ENCODE measurements at regions not wholly inside any gene's neighbourhood (a gene's known extent, or its start where the extent isn't known, plus 50 kb on each side); places are given as distances from the start of the nearest gene placed in this dataset.

DNA sequence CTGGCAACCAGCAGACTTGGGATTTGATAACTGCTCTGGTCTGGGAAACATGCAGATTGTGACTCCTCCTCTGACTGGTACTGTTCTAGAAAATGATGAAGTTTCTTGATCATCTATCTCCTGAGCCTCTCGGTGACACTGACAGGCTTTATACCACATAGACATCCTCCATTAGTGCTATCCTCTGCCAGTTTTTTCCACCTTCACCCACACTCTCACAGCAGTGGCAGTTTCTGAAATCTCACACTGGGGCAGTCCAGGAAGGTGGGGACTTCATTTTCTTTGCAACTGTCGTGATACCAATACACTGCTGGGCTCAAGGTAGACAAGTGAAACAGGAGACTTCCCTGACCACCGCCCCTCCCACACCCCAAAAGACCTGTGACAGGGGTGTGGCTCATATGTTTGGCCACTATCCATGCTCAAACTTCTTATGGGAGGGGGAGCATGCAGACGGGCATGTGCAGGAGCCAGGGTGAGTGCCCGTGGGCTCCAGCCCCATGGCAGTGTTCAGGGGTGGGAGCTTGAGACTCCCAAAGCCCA lies 66.3 kb upstream of the RMDN2 start:
- no peak for DNase-seq
- H3K4me1 ChIP-seq: peaks cover 36% of the 10 kb centered on the region
- no peaks in the 10 kb centered on the region for H3K9me3 ChIP-seq
- no peak overlapping the region for H3K4me3 ChIP-seq (ENCODE audit: low read depth, low read length)
- no peaks in the 10 kb centered on the region for H3K27me3 ChIP-seq
- no peak for TF ChIP-seq CTCF (IDR thresholded peaks at IDR 0.05; ENCODE audit: low read depth, low read length)
- H3K36me3 ChIP-seq: no peaks in the 10 kb centered on the region

- Histone ChIP-seq H3K36me3 (no peaks in the 10 kb centered on the region), H3K9me3 (no peaks in the 10 kb centered on the region), H3K4me1 (peaks cover 14% of the 10 kb centered on the region), H3K4me3 (ENCODE audit: low read depth, low read length) (no peak overlapping the region), H3K27me3 (no peaks in the 10 kb centered on the region)
- no peak for DNase-seq
- TF ChIP-seq CTCF (IDR thresholded peaks at IDR 0.05; ENCODE audit: low read depth, low read length): no peak
Observed at GRCh38 chr2:37862620-37863019, 62.5 kb upstream of the RMDN2 start.

DNA sequence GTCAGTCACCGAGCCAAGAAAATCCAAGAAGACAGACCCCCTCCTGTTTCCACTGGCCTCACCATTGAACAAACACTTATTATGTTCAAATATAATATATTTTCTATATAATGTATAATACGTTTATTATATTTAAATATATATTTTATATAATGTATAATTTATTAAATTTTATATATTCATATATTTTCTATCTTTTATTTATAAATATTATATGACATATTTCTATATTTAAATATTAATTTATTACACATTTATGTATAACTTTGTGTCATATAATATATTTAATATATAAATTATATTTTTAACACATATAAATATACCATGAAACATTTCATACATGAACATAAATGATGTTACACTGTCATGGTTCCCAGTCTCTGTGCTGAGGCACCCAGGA lies 60.9 kb upstream of the RMDN2 start:
- Histone ChIP-seq H3K9me3 (no peaks in the 10 kb centered on the region), H3K27me3 (no peaks in the 10 kb centered on the region), H3K4me3 (ENCODE audit: low read depth, low read length) (no peak overlapping the region), H3K4me1 (no peaks in the 10 kb centered on the region; the same call in 1 of the 2 replicates), H3K36me3 (no peaks in the 10 kb centered on the region)
- TF ChIP-seq CTCF (IDR thresholded peaks at IDR 0.05; ENCODE audit: low read depth, low read length): no peak
- DNase-seq: no peak

DNA sequence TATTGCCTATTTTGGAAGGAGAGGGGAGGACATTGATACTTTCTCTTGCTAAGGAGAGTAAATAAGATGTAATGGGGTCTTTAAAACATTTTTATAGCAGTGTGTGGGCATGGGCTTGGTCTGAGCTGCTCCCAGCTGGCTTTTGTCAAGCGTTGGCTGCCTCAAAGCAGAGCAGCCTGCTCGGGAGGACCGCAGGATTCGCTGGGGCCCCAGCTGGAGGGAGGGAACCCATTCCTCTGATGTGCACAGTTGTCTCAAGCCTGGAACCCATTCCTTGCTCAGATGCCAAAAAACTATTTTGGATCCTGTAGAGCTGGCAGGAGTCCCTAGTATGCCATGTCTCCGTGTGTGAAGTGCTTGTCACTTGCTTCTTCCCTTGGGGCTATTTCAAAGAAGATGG lies 59.4 kb upstream of the RMDN2 start:
- TF ChIP-seq CTCF (IDR thresholded peaks at IDR 0.05; ENCODE audit: low read depth, low read length): no peak
- Histone ChIP-seq H3K9me3 (no peaks in the 10 kb centered on the region), H3K4me1 (peaks cover 1% of the 10 kb centered on the region; the same call in 1 of the 2 replicates), H3K4me3 (ENCODE audit: low read depth, low read length) (no peak overlapping the region), H3K27me3 (no peaks in the 10 kb centered on the region), H3K36me3 (no peaks in the 10 kb centered on the region)
- DNase-seq: no peak

GRCh38 chr2:37866171-37866934 lies 58.7 kb upstream of the RMDN2 start:
- no peak for DNase-seq
- H3K36me3 ChIP-seq: no peaks in the 10 kb centered on the region
- H3K27me3 ChIP-seq: no peaks in the 10 kb centered on the region
- TF ChIP-seq CTCF (IDR thresholded peaks at IDR 0.05; ENCODE audit: low read depth, low read length): no peak
- no peak overlapping the region for H3K4me3 ChIP-seq (ENCODE audit: low read depth, low read length)
- H3K9me3 ChIP-seq: no peaks in the 10 kb centered on the region
- peaks cover 8% of the 10 kb centered on the region; the same call in 1 of the 2 replicates for H3K4me1 ChIP-seq

- TF ChIP-seq CTCF (IDR thresholded peaks at IDR 0.05; ENCODE audit: low read depth, low read length): no peak
- Histone ChIP-seq H3K4me1 (peaks cover 16% of the 10 kb centered on the region), H3K36me3 (no peaks in the 10 kb centered on the region), H3K4me3 (ENCODE audit: low read depth, low read length) (no peak overlapping the region), H3K9me3 (no peaks in the 10 kb centered on the region), H3K27me3 (no peaks in the 10 kb centered on the region)
- DNase-seq: no peak
Observed at GRCh38 chr2:37867166-37867565, 57.9 kb upstream of the RMDN2 start.

All from BE2C (cell line).